Heart right ventricle (tissue), 16 donors: ENCODE measurements at regions not wholly inside any gene's neighbourhood (a gene's known extent, or its start where the extent isn't known, plus 50 kb on each side); places are given as distances from the start of the nearest gene placed in this dataset.

Source experiments
- ATAC-seq, 8 donors: fragments of 200-7000 bp; cut with Tn5 transposase; one replicate each; pipeline ENCODE4 v1.9.1; 2020; ENCODE audit warnings: mild to moderate bottlenecking in 8 of 8, moderate library complexity in 8 of 8, moderate number of reproducible peaks in 1 of 8
- DNase-seq, 2 donors: peaks; one replicate each; pipeline ENCODE4 v3.0.0-alpha.2; 2020
- H3K27ac ChIP-seq, 10 donors: fragments of 200-600 bp; sonication (generic) in 2 of 10; one replicate each; pipeline versions ENCODE4 v1.5.0 to v1.8.0; 2020 to 2022; ENCODE audit warnings: mild to moderate bottlenecking in 3 of 10
- H3K27me3 ChIP-seq, 7 donors: fragments of 200-600 bp; one replicate each; pipeline ENCODE4 v1.8.0; 2021 to 2022; ENCODE audit warnings: mild to moderate bottlenecking in 2 of 7
- H3K36me3 ChIP-seq, 9 donors: fragments of 200-600 bp; sonication (generic) in 1 of 9; one replicate each; pipeline versions ENCODE4 v1.5.0 to v1.8.0; 2020 to 2022; ENCODE audit warnings: mild to moderate bottlenecking in 2 of 9
- H3K4me1 ChIP-seq, 9 donors: fragments of 200-600 bp; sonication (generic) in 1 of 9; one replicate each; pipeline versions ENCODE4 v1.5.0 to v1.8.0; 2020 to 2022; ENCODE audit warnings: mild to moderate bottlenecking in 4 of 9
- H3K4me3 ChIP-seq, 10 donors: fragments of 200-600 bp; sonication (generic) in 2 of 10; one replicate each; pipeline versions ENCODE4 v1.5.0 to v1.8.0; 2020 to 2022; ENCODE audit warnings: mild to moderate bottlenecking in 7 of 10, moderate library complexity in 2 of 10
- H3K9me3 ChIP-seq, 11 donors: fragments of 200-600 bp in 10 of 11; sonication (generic) in 2 of 11; one replicate each; pipeline versions ENCODE4 v1.5.0 to v1.8.0; 2013 to 2022; ENCODE audit warnings: mild to moderate bottlenecking in 2 of 11, control low read depth in 1 of 11, moderate library complexity in 1 of 11
- CTCF ChIP-seq, 9 donors: fragments of 200-600 bp; sonication (generic) in 2 of 9; IDR thresholded peaks; one replicate each; pipeline versions ENCODE4 v1.5.0 to v1.8.0; 2021 to 2022; ENCODE audit warnings: antibody characterized with exemption in 9 of 9, mild to moderate bottlenecking in 5 of 9, moderate library complexity in 1 of 9
- whole genome bisulfite sequencing, 2 donors: extraction: QIAGEN DNeasy Blood & Tissue Kit; methylation state at CpG; one replicate each; pipeline ENCODE4 v1.1.7; 2013; ENCODE audit warnings: inconsistent platforms in 1 of 2; 5-methylcytosine and 5-hydroxymethylcytosine counted together
- intact Hi-C, 10 donors: fragments of 100-400 bp; cut with DNase I; formaldehyde crosslinking; loops; one replicate each; pipeline versions ENCODE4 v1.11.1 to v1.14.2; 2022
- donor health status: Arrhythmogenic right ventricular cardiomyopathy.
- donor health status: ischemic (EF 13 %, LVEDD 7.1; RV severe dilation, severe dysfunction).
- donor health status: healthy with polysubstance abuse.
- donor health status: DM: no; HTN: yes; CAD: no.
- donor health status: DM: no; HTN: no; CAD: no.
- donor health status: ischemic (EF 25% LVEDD 6.9; RV normal size, moderate dysfunction).
- donor health status: ischemic (EF 25% LVEDD 5.7; RV mildly dilated, moderate dysfunction).
- donor health status: healthy.
- donor health status: DM: yes; HTN: yes; CAD: no.
- donor health status: Ischemic cardiomyopathy.
- donor health status: ischemic (EF 35%, LVEDD 5.7; RV mildly dilated, moderate dysfunction).
- donor health status: nonischemic (EF 11% LVEDD 7.7; RV severe dilation, severe dysfunction).
- donor health status: DM: yes; HTN: yes; CAD: no.
- donor health status: PGD.
- donor health status: ischemic (EF 29% LVEDD 5.4; RV normal size, mild dysfunction).
- donor health status: nonischemic (EF 23%, LVEDD 6.1; RV moderate dilation, normal function).

- DNase-seq (no peak), ATAC-seq (no peak)
- Histone ChIP-seq H3K4me1 (peaks cover 0 to 8% (median 0%) of the 10 kb centered on the region in 9 donors), H3K36me3 (no peaks in the 10 kb centered on the region), H3K4me3 (no peak overlapping the region), H3K27ac (no peak overlapping the region), H3K27me3 (no peaks in the 10 kb centered on the region), H3K9me3 (no peaks in the 10 kb centered on the region)
- intact Hi-C loops: no loop called here
- no peak for TF ChIP-seq CTCF (IDR thresholded peaks at IDR 0.05)
- 61 to 65% methylated on average over 3 of the region's 3 CpGs for WGBS, 2 donors
Observed at GRCh38 chr6:134470457-134470975, 152.6 kb upstream of the SGK1 start.

- ATAC-seq: no peak
- TF ChIP-seq CTCF (IDR thresholded peaks at IDR 0.05): no peak
- H3K27ac ChIP-seq: no peak overlapping the region
- H3K9me3 ChIP-seq: no peaks in the 10 kb centered on the region
- 75 to 79% methylated on average over 8 of the region's 8 CpGs for WGBS, 2 donors
- DNase-seq: no peak
- no peaks in the 10 kb centered on the region for H3K36me3 ChIP-seq
- peaks cover 0 to 8% (median 0%) of the 10 kb centered on the region in 9 donors for H3K4me1 ChIP-seq
- H3K4me3 ChIP-seq: no peak overlapping the region
- intact Hi-C loops: loop anchor here in 1 of 10 donors (1.0 kb wide), 1 partner anchor 39 kb away; no protein-coding TSS in a partner anchor
- H3K27me3 ChIP-seq: no peaks in the 10 kb centered on the region
Observed at GRCh38 chr6:134469702-134470456, 152.0 kb upstream of the SGK1 start.

GRCh38 chr6:134468633-134469032 lies 150.7 kb upstream of the SGK1 start:
- intact Hi-C loops: loop anchor here in 1 of 10 donors (1.0 kb wide), 1 partner anchor 37 kb away; no protein-coding TSS in a partner anchor
- no peaks in the 10 kb centered on the region for H3K36me3 ChIP-seq
- ATAC-seq: no peak
- H3K9me3 ChIP-seq: no peaks in the 10 kb centered on the region
- TF ChIP-seq CTCF (IDR thresholded peaks at IDR 0.05): no peak
- H3K27me3 ChIP-seq: no peaks in the 10 kb centered on the region
- H3K27ac ChIP-seq: no peak overlapping the region
- peaks cover 0 to 10% (median 0%) of the 10 kb centered on the region in 9 donors for H3K4me1 ChIP-seq
- H3K4me3 ChIP-seq: no peak overlapping the region
- 56 to 58% methylated on average over 1 of the region's 1 CpG for WGBS, 2 donors
- no peak for DNase-seq

GRCh38 chr6:134467620-134468019 lies 149.7 kb upstream of the SGK1 start:
- intact Hi-C loops: no loop called here
- H3K27me3 ChIP-seq: no peaks in the 10 kb centered on the region
- no peak overlapping the region for H3K27ac ChIP-seq
- DNase-seq (no peak), ATAC-seq (no peak)
- TF ChIP-seq CTCF (IDR thresholded peaks at IDR 0.05): no peak
- WGBS, 2 donors: 76 to 88% methylated on average over 1 of the region's 1 CpG
- H3K36me3 ChIP-seq: no peaks in the 10 kb centered on the region
- H3K4me1 ChIP-seq: peaks cover 0 to 10% (median 0%) of the 10 kb centered on the region in 9 donors
- no peak overlapping the region for H3K4me3 ChIP-seq
- no peaks in the 10 kb centered on the region for H3K9me3 ChIP-seq
